ENCODE measurements at regions not wholly inside any gene's neighbourhood (a gene's known extent, or its start where the extent isn't known, plus 50 kb on each side); places are given as distances from the start of the nearest gene placed in this dataset.

GRCh38 chr22:48250286-48250895, 1487.9 kb downstream of the TBC1D22A start:
- DNase-seq, result no peak
- no peaks in the 10 kb centered on the region for H3K36me3 ChIP-seq (ENCODE audit: control insufficient read depth, insufficient read depth, low read length)
- no TSS peak for BruUV-seq (replicated peaks)
- no peak overlapping the region for H3K27ac ChIP-seq (ENCODE audit: insufficient read depth, low read length)
- H3K79me1 ChIP-seq (ENCODE audit: low read depth in 1 of 2, low read length in 2 of 2), result no peaks in the 10 kb centered on the region
- no peak overlapping the region for H3K23ac ChIP-seq (ENCODE audit: low read depth, low read length)
- H2BK5ac ChIP-seq (ENCODE audit: low read depth, low read length, poor library complexity, severe bottlenecking), result no peak overlapping the region
- H3K9me3 ChIP-seq (ENCODE audit: control insufficient read depth, insufficient read depth, low read length), result peaks cover 43% of the 10 kb centered on the region
- no peak overlapping the region for H2BK20ac ChIP-seq (ENCODE audit: low read depth, low read length)
- no peak overlapping the region for H3K18ac ChIP-seq (ENCODE audit: low read depth, low read length)
- no peak overlapping the region for H4K5ac ChIP-seq (ENCODE audit: low read depth, low read length)
- no peak overlapping the region for H3K4ac ChIP-seq (ENCODE audit: low read depth, low read length)
- H3K9ac ChIP-seq (ENCODE audit: low read depth, low read length), result no peak overlapping the region
- no peak overlapping the region for H2AK9ac ChIP-seq (replicated peaks; ENCODE audit: low read depth, low read length, poor library complexity)
- CTCF ChIA-PET, result no interaction called here
- no peak overlapping the region for H2BK120ac ChIP-seq (ENCODE audit: low read depth, low read length)
- no peak overlapping the region for H3K56ac ChIP-seq (ENCODE audit: extremely low read depth, insufficient read depth, low read length)
- in situ Hi-C loops (cut with MboI; ENCODE audit: low sequenced_read_pairs) (no loop called here), dilution Hi-C loops (cut with HindIII; ENCODE audit: low sequenced_read_pairs, unreplicated experiment) (no loop called here), intact Hi-C loops (cut with micrococcal nuclease) (no loop called here)
- no peak overlapping the region for H3K14ac ChIP-seq (replicated peaks; ENCODE audit: low read depth, low read length)
- H2AFZ ChIP-seq (replicated peaks; ENCODE audit: low read length, poor library complexity), result no peak overlapping the region
- ATAC-seq (ENCODE audit: low read depth), result no peak
- no peak overlapping the region for H2AK5ac ChIP-seq (ENCODE audit: low read depth, low read length)
- H4K8ac ChIP-seq (ENCODE audit: low read depth in 2 of 2, low read length in 2 of 2), result no peak overlapping the region
- H4K91ac ChIP-seq (ENCODE audit: insufficient read depth, low read depth, low read length), result no peak overlapping the region
- H4K20me1 ChIP-seq (ENCODE audit: insufficient read depth, low read length), result no peaks in the 10 kb centered on the region
- H3K9me1 ChIP-seq (ENCODE audit: insufficient read depth, low read length), result no peaks in the 10 kb centered on the region
- POLR2A ChIA-PET (ENCODE audit: unreplicated experiment), result no interaction called here
- H3K4me2 ChIP-seq (ENCODE audit: low read depth, low read length), result no peak overlapping the region
- 100% methylated on average over 2 of the region's 16 CpGs; no CpG with 5 or more reads in 1 of the 2 experiments for WGBS, 2 experiments (ENCODE audit: extremely low coverage in 2 of 2, insufficient read length in 1 of 2)
- no peak overlapping the region for H2BK15ac ChIP-seq (ENCODE audit: low read depth, low read length)
- H3K4me1 ChIP-seq (ENCODE audit: control insufficient read depth, insufficient read depth, low read length), result no peaks in the 10 kb centered on the region
- H3K4me3 ChIP-seq (ENCODE audit: insufficient read depth, low read depth, low read length), result no peak overlapping the region
- no peak for TF ChIP-seq MAFK (IDR thresholded peaks at IDR 0.05; ENCODE audit: low read depth, low read length)
- TF ChIP-seq CHD1 (IDR thresholded peaks at IDR 0.05; ENCODE audit: low read depth, low read length), result no peak
- no peak for TF ChIP-seq MAZ (IDR thresholded peaks at IDR 0.05; ENCODE audit: borderline replicate concordance, low read depth, low read length)
- TF ChIP-seq BHLHE40 (IDR thresholded peaks at IDR 0.05; ENCODE audit: low read depth, low read length), result no peak
- no peak for TF ChIP-seq POLR2A (IDR thresholded peaks at IDR 0.05; ENCODE audit: low read depth, low read length)
- no peak for TF ChIP-seq CTCF (conservative IDR thresholded peaks at IDR 0.05; ENCODE audit: low read depth, low read length)
- no peak for TF ChIP-seq FOS (IDR thresholded peaks at IDR 0.05; ENCODE audit: low read depth, low read length)
- TF ChIP-seq, protein P1, sequence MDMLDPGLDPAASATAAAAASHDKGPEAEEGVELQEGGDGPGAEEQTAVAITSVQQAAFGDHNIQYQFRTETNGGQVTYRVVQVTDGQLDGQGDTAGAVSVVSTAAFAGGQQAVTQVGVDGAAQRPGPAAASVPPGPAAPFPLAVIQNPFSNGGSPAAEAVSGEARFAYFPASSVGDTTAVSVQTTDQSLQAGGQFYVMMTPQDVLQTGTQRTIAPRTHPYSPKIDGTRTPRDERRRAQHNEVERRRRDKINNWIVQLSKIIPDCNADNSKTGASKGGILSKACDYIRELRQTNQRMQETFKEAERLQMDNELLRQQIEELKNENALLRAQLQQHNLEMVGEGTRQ (IDR thresholded peaks at IDR 0.05; ENCODE audit: low read depth, low read length), result no peak
- no peak for TF ChIP-seq RAD21 (IDR thresholded peaks at IDR 0.05; ENCODE audit: low read length)
- no peaks in the 10 kb centered on the region for H3K27me3 ChIP-seq (ENCODE audit: control insufficient read depth, insufficient read depth, low read length)

Data from IMR-90 (cell line).